ENCODE measurements at regions not wholly inside any gene's neighbourhood (a gene's known extent, or its start where the extent isn't known, plus 50 kb on each side); places are given as distances from the start of the nearest gene placed in this dataset.

GRCh38 chr12:3355378-3355900 lies 135.6 kb upstream of the PRMT8 start:
- no peak for TF ChIP-seq CTCF (IDR thresholded peaks at IDR 0.05)
- no peak for TF ChIP-seq POLR2A (IDR thresholded peaks at IDR 0.05; ENCODE audit: low read depth)

Measured in esophagus muscularis mucosa (tissue), 3 donors.